ENCODE measurements at regions not wholly inside any gene's neighbourhood (a gene's known extent, or its start where the extent isn't known, plus 50 kb on each side); places are given as distances from the start of the nearest gene placed in this dataset.

- no peak for ATAC-seq
- no peak for DNase-seq (ENCODE audit: missing footprints)
- intact Hi-C loops (cut with DNase I), result no loop called here
Observed at GRCh38 chr3:35944926-35945710, 305.8 kb downstream of the ARPP21 start.

GRCh38 chr3:35946121-35946853, 307.0 kb downstream of the ARPP21 start:
- no peak for ATAC-seq
- DNase-seq (ENCODE audit: missing footprints), result no peak
- intact Hi-C loops (cut with DNase I), result no loop called here

- intact Hi-C loops (cut with DNase I), result no loop called here
- no peak for ATAC-seq
- DNase-seq (ENCODE audit: missing footprints), result peak; percentile 44
Observed at GRCh38 chr3:35946854-35947515, 307.7 kb downstream of the ARPP21 start.

- intact Hi-C loops (cut with DNase I), result no loop called here
- no peak for ATAC-seq
- DNase-seq (ENCODE audit: missing footprints), result no peak
Observed at GRCh38 chr3:35950021-35950420, 310.7 kb downstream of the ARPP21 start.

GRCh38 chr3:35954413-35954812, 315.1 kb downstream of the ARPP21 start:
- intact Hi-C loops (cut with DNase I), result no loop called here
- ATAC-seq, result no peak
- DNase-seq (ENCODE audit: missing footprints), result no peak

GRCh38 chr3:35965908-35966307, 326.6 kb downstream of the ARPP21 start:
- DNase-seq (ENCODE audit: missing footprints) (no peak), ATAC-seq (no peak)
- intact Hi-C loops (cut with DNase I), result loop anchor here (2.0 kb wide), 1 partner anchor 735 kb away; no protein-coding TSS in a partner anchor

- DNase-seq (ENCODE audit: missing footprints) (no peak), ATAC-seq (no peak)
- intact Hi-C loops (cut with DNase I), result loop anchor here (2.0 kb wide), 1 partner anchor 734 kb away; no protein-coding TSS in a partner anchor
Observed at GRCh38 chr3:35966629-35967464, 327.5 kb downstream of the ARPP21 start.

- intact Hi-C loops (cut with DNase I), result no loop called here
- DNase-seq (ENCODE audit: missing footprints), result no peak
- ATAC-seq, result no peak
Observed at GRCh38 chr3:35968043-35968622, 328.8 kb downstream of the ARPP21 start.

- DNase-seq (ENCODE audit: missing footprints), result no peak
- ATAC-seq, result no peak
- intact Hi-C loops (cut with DNase I), result no loop called here
Observed at GRCh38 chr3:35969406-35969805, 330.1 kb downstream of the ARPP21 start.

- intact Hi-C loops (cut with DNase I), result no loop called here
- ATAC-seq (no peak), DNase-seq (ENCODE audit: missing footprints) (no peak)
Observed at GRCh38 chr3:35970793-35971192, 331.5 kb downstream of the ARPP21 start.

GRCh38 chr3:35971686-35972085, 332.4 kb downstream of the ARPP21 start:
- no peak for DNase-seq (ENCODE audit: missing footprints)
- intact Hi-C loops (cut with DNase I), result no loop called here
- ATAC-seq, result no peak

GRCh38 chr3:35974872-35975271, 335.5 kb downstream of the ARPP21 start:
- intact Hi-C loops (cut with DNase I), result no loop called here
- DNase-seq (ENCODE audit: missing footprints) (no peak), ATAC-seq (no peak)

GRCh38 chr3:35986161-35986560, 346.8 kb downstream of the ARPP21 start:
- intact Hi-C loops (cut with DNase I), result no loop called here
- ATAC-seq, result no peak
- DNase-seq (ENCODE audit: missing footprints), result no peak

- DNase-seq (ENCODE audit: missing footprints) (no peak), ATAC-seq (no peak)
- intact Hi-C loops (cut with DNase I), result no loop called here
Observed at GRCh38 chr3:35987386-35987785, 348.1 kb downstream of the ARPP21 start.

GRCh38 chr3:35992041-35992440, 352.7 kb downstream of the ARPP21 start:
- DNase-seq (ENCODE audit: missing footprints) (no peak), ATAC-seq (no peak)
- intact Hi-C loops (cut with DNase I), result no loop called here

- intact Hi-C loops (cut with DNase I), result no loop called here
- DNase-seq (ENCODE audit: missing footprints), result no peak
- no peak for ATAC-seq
Observed at GRCh38 chr3:36011791-36012190, 368.5 kb upstream of the STAC start.

GRCh38 chr3:36013425-36013824, 366.9 kb upstream of the STAC start:
- intact Hi-C loops (cut with DNase I), result no loop called here
- ATAC-seq (no peak), DNase-seq (ENCODE audit: missing footprints) (no peak)

- ATAC-seq (no peak), DNase-seq (ENCODE audit: missing footprints) (no peak)
- intact Hi-C loops (cut with DNase I), result no loop called here
Observed at GRCh38 chr3:36025232-36025631, 355.1 kb upstream of the STAC start.
